ENCODE measurements at regions not wholly inside any gene's neighbourhood (a gene's known extent, or its start where the extent isn't known, plus 50 kb on each side); places are given as distances from the start of the nearest gene placed in this dataset.

DNA sequence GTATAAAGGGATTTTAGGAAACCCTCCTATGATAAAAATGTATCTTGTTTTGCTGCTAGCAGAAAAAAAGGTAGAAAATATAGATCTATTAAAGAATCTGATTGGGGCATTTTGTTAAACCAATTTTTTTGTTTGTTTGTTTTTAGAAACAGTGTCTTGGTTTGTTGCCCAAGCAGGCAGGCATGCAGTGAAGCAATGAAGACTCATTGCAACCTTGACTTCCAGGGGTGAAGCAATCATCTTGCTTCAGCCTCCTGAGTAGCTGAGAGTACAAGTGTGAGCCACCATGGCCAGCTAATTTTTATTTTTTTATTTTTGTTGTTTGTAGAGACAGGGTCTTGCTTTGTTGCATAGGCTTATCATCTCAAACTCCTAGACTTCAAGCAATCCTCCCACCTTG lies 755.8 kb upstream of the EDIL3 start:
- TF ChIP-seq CTCF (IDR thresholded peaks at IDR 0.05) (no peak), REST (IDR thresholded peaks at IDR 0.05; ENCODE audit: insufficient read depth in 1 of 2, low read depth in 2 of 2, low read length in 1 of 2) (no peak), SIN3A (IDR thresholded peaks at IDR 0.05; ENCODE audit: borderline replicate concordance, insufficient read depth, low read depth, low read length) (no peak), POLR2AphosphoS5 (IDR thresholded peaks at IDR 0.05; ENCODE audit: low read depth, low read length) (no peak), TCF7L2 (IDR thresholded peaks at IDR 0.05; ENCODE audit: low read depth, low read length) (no peak)

All from Panc1 (cell line).